HG03558 (cell line): ENCODE measurements at regions not wholly inside any gene's neighbourhood (a gene's known extent, or its start where the extent isn't known, plus 50 kb on each side); places are given as distances from the start of the nearest gene placed in this dataset.
"Not testable (repeated sequence)": the region's sequence is repeated elsewhere in the genome, so short reads cannot be mapped to it uniquely, and the experiment has no call there.

Experiments used
- ATAC-seq: cut with Tn5 transposase; IDR thresholded peaks from one replicate; pipeline ENCODE4 v1.9.1; 2021; ENCODE audit warnings: moderate number of reproducible peaks; ENCODE audit not compliant: unreplicated experiment; ENCODE audit errors: extremely low read depth

DNA sequence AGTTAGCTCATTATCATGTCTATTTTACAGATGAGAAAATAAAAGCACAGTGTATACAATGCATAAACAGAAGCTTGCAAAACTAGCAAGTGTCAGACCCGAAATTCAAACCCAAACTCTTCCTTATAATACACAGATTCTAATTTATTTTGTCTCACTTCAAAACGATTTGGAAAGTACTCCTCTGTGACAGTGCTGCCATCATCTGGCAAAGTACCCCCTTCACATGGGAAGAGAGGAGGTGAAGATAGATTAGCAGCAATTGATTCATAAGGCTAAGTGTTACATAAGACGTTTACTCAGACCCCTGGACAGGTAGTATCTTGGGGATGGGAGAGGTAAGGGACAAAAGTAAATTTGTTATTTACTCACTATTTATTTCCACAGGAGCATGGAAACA is 744.0 kb upstream of the SGO1 start:
- ATAC-seq: no peak

DNA sequence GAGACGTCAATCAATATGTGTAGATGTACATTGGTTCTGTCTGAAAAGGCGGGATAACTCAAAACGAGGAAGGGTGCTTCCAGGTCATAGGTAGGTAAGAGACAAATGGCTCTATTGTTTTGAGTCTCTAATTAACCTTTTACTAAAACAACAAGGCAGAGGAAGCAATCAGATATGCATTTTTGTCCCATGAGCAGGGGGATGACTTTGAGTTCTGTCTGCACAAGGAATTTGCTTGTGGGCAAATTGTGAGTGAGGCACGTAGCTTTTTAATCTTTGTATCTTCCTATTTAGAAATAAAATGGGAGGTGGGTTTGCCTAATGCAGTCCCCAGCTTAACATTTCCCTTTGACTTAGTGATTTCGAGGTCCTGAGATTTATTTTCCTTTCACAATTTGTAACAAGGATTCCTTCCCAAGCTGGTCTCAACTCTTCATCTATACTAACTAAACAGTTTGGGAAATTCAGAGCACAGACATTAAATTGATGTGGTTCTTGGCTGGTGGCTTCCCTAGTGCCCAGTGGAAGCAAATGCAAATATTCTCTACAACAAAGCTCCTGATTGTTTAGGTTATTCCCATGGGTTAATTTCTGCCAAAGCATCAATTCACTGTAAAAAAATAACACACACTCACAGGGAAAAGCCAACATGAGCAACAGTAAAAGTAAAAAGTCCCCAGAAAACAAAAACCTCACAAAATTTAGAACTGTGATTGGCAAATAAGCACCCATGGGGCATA is 738.8 kb upstream of the SGO1 start:
- ATAC-seq: no peak

DNA sequence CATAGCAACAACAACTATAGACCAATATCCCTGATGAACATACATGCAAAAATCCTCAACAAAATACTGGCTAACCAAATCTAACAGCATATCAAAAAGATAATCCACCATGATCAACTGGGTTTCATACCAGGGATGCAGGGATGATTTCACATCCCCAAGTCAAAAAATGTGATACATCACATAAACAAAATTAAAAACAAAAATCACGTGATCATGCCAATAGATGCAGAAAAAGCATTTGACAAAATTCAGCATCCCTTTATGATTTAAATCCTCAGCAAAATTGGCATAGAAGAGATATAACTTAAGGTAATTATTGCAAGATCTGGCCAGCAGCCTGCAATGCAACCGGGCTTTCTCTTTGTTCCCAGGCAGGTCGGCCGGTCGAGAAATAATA is 735.1 kb upstream of the SGO1 start:
- not testable (repeated sequence) for ATAC-seq

DNA sequence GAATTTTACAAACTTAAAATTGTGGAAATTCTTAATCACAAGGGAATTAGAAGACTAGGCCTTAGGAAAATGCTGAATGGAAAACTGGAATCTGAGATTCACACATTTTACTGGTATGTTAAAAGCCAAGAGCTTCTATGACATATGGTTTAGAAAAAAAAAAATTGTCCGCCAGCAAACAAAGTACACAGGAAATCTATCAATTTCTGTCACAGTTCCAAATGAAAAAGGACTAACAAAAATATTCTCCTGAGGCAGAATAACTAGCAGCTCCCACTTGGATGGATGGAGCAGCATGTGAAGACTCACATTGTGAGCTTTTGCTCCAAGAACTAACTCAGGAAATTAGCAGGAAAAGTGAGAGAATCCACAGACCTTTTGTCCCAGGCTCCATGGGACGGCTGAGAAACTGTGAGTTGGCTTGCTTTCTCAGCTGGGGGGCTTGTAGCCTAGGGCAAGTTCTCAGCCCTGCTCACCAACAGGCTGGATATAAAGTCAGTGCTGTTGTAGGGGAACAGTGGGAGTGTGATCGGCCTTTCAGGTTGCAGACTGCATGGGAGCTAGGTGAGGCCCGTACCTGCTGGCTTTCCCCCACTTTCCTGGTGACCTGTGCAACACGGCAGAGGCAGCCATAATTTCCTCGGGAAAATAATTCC is 731.1 kb upstream of the SGO1 start:
- no peak for ATAC-seq

DNA sequence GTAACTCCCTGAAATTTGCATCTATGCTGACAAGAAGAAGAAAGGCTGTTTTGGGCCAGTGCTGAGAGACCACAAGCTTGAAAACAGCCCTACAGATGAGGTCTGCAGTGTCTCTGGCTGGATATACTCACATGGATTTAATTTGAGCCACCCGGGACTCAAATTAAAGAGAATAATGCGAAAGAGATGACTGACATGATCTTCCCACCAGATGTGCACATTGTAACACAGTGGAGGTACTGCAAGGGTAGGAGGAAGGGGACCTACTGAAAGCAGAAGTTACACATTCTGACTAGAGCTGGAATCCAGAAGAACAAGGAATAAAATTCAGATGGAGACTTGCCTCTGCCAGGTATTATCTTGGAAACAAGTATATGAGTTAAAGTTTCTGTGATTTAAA is 728.3 kb upstream of the SGO1 start:
- no peak for ATAC-seq

DNA sequence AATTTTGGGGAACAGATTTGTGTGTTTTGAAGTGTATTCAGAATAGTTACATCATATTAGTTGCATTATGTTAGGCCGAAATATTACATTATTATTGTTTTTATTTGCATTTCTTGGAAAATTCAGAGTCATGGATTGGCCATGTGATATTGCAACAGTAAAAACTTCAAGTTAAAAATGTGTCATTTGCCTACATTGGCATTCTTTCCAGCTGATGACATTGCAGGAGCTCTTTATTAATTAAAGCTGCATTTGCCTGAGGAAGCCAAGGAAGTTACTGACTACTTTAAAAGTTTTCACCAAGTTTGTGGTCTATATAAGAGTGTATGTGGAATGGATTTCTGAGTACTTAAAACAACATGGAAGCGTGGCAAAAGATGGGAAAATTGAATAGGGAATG is 726.4 kb upstream of the SGO1 start:
- no peak for ATAC-seq

DNA sequence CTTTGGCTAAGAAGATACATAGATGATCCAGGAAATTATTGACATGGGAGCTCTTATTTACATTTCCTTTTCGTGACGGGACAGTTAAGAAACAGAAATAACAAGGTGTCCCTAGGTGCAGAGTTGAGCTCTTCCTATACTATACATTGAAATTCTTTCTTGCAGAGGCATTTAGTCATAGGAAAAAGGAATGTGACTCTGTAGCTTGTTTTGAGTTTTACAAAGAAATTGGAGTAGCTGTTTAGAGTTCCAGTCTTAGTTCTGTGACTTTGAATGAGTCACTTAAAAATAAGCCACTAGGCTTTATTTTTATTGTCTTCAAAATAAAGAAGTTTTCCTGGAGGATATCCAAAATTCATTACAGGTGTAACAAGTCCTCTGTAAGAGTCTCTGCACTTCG is 723.5 kb upstream of the SGO1 start:
- ATAC-seq: no peak

DNA sequence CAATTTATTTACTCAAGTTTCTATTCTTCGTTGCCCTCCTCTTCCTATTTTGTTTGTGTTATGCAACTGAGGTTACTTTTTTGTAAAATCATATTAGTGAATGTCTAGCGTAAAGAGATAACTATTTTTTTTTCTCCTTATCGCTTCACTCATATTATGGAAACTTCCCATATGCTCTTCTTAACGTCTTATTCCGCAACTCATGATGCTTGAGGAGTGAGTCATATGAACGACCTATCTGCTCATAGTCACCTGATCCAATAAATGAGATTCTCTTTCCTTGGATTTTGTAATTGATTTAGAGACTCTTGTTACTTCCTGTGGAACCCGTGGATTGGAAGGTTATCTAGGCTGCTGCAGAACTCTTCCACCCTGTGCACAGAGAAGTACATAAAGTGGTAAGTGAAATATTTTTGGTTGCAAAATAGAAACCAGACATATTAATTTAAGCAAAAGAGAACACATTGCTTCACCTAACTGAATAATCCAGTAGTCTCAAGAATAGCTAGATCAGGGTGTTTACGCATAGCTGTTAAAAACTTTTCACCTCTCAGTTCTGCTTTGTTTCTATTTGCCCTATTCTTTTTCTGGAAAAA is 719.3 kb upstream of the SGO1 start:
- ATAC-seq: no peak

DNA sequence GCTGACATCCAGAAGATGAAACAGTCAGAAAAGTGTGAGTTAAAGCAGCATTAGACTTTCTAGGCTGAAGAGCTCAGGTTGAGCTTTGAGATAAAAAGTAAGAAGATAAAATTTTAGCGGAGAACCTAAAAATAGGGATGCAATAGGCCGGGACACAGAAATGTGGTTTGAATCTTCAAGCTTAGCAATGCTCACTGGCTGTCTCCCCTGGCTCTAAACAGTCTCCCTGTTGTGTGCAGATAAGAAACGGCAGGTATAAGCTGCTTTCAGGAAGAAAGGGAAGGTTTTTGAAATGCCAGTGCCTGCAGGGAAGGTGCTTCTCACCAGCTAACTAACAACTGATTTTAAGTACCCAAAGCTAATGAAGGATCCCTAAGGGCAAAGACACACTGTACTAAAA is 718.7 kb upstream of the SGO1 start:
- ATAC-seq: no peak

DNA sequence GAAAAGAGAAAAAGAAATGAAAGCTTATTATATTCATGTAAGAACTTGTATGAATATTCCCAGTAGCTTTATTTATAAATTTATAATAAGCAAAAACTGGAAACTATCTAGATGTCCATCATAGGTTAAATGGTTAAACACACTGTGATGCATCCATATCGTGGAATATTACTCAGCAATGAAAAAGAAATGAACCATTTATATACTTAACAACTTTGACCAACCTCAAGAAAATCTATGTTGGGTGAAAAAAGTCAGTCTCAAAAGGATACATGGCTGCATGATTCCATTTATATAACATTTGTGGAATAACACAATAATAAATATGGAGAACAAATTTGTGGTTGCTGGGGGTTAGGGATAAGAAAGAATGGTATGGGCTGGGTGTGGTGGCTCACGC is 713.0 kb upstream of the SGO1 start:
- no peak for ATAC-seq

DNA sequence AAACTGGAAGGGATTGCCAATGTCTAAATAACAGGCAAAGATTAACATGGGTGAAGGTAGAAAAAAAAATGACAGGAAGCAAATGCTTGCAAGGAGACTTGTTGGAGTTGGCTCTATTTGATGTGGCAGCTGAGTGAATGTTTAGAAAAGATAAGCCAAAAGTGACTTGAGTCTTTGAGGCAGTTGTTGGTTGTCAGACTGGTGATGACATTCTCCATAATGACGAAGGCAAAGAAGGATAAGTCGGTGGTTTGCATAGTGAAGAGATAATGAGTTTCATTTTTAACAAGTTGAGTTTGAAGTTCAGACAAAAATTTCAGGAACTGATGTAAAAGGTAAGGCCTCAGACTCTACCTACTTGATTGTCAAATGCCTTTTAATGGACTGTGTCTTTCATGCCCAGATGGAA is 704.1 kb upstream of the SGO1 start:
- ATAC-seq: no peak

DNA sequence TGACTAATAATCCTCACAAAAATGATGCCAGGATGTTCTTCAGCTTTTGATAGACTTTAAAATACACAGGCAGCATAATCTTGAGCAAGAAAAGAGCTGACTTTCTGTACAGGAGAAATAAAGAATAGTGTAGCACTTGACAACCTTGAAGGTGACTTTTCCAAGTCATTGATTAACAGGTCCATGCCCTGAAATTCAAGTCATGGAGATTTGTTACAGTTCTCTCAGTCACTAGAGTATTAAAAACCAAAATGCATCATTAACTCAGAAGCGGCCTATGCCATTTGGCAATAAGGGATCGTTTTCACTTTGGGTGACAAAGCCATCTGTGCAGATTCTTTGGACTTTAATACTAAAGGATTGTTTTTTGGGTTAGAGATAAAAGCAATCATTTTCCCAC is 692.7 kb upstream of the SGO1 start:
- ATAC-seq: no peak

DNA sequence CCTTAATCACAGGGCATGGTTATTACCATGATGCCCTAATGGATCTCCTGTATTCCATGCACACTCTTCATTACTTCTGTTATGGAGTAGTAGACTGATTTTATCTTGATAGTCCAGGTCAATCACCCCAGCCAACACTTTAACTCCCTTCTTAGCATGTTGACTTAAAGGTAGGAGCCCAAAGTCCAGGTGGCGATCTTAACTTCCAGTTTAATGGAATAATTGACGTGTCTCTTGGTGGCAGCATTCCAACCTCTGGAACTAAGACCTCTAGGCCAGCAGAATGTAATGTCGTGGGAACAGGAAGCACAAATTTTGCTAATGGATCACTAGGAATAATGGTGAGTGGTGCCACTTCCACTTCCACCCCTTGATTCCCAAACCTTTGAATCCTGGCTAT is 687.2 kb upstream of the SGO1 start:
- ATAC-seq: no peak

DNA sequence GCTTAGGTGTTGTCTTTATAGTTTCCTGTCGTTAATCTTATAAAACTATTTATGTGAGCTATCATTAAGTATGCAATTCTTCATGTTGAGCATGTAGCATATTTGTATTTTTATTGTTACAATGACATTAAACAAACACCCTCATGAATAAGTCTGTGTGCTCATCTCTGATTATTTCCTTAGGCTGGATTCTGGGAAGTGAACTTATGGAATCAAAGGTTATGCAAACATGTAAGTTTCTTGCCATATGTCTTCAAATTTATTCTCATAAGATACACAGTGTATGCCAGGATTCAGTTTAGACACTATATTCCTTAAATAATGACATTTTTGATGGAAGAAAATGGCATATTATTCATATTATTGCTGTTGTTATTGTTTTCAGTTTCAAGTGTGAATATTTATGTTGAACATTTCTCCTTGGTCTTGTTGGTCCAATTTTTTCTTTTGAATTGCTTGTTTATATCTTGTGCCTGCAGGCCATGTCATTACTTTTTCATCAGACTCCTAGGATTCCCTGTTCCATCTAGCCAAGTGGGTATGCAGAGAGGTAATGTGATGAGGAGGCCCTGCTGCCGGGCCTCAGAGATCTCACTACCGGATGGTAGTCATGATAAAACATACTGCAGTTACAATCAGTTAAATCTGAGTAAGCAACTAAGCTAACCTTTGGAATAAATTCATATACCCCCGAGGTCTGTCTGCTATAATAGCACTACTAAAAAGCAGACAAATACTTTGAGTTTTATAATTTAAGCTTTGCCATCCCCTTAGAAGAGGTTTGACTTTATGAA is 684.3 kb upstream of the SGO1 start:
- ATAC-seq: no peak

DNA sequence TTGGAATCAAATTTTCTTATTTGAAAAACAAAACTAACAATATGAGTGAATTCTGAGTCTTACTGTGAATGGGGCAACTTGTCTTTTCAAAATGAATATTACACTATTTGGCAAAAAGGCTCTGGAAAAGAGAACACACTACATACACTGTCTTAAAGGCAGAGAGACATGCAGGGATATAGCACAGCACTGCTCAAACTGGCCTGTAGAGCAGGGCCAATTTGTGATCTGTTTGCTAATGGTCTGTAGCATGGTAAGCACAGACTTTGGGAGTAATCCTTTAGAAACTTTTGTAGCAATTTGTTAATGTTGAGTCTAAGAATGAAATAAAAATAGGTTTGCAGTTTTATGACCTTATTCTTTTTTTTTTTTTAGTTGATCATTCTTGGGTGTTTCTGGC is 679.8 kb upstream of the SGO1 start:
- no peak for ATAC-seq

DNA sequence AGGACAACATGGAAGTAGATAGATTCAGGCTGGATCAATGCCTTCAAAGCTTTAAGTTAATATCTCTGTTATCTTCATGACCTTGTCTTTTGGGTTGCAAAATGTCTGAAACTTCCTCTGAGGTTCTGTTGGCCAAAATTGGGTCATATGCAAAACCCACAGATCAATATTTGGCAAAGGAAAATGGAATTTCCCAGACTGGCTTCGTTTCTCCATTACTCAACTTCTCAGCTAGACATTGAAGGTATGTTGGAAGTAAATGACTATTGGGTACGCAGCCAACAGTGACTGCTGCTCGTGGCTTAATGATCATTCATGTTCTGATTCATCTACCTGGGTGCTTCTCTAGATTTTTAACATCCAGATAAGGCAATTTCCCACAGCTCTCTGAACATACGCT is 675.4 kb upstream of the SGO1 start:
- no peak for ATAC-seq

DNA sequence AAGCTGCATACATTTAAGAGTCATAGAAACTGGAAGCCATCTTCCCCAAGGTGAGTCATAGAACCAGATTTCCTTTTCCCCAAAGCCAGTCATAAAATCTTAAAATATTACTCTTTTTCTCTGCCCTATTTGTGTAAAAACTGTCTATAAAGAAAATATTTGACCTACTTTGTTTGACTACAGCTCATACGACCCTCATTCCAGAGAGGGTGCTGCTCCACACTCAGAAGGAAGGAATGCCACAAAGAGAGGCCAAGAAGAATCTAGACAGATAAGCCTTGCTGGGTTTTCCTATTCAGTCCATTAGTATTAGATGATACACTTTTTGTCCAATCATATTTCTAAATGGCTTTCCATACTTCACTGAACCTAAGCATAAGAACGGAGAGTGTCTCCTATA is 671.6 kb upstream of the SGO1 start:
- no peak for ATAC-seq

DNA sequence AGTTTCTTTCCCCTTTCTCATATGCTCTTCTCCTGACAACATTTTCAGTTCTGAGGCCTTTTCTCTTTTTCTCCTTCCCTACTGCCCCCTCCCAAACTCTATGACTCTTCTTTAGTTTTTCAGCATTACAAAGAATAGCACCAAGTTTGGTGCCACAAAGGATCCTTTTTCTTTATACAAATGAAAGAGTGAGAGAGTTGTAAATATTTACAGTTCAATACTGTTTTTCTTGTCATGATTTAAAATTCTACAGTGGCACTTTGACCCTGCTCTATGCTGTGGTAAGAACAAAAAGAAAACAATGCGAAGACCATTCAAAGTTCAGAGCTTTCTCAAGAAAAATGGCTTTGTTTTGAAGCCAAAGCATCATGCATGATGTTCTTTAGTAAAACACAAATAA is 667.9 kb upstream of the SGO1 start:
- ATAC-seq: no peak

DNA sequence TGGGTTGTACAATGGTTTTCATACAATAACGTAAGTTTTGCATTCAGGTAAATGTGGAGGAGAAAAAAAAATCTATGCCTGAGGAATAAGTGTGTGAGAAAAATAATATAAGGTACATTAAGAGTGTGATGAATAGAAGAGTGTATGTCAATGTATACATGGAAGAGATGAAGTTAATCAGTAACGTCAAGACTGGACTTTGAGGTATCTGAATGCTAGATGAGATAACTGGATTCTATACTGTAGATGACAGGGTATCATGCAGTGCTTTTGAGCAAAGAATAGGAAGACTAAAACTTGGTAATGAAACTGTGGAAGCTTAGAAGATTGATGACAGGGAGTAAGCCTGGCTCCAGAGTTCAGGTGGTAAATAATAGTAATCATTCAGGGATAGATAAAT is 666.7 kb upstream of the SGO1 start:
- no peak for ATAC-seq

DNA sequence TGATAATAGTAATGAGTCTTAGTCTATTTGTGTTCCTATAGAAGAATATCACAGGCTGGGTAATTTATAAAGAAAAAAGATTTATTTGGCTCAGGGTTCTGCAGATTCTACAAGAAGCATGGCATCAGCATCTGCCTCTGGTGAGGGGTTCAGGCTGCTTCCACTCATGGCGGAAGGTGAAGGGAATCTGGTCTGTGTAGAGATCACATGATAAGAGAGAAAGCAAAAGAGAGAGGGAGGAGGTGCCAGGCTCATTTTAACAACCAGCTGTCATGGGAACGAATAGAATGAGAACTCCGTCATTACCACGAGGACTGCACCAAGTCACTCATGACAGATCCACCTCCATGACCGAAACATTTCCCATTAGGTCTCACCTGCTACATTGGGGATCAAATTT is 664.0 kb upstream of the SGO1 start:
- ATAC-seq: no peak

DNA sequence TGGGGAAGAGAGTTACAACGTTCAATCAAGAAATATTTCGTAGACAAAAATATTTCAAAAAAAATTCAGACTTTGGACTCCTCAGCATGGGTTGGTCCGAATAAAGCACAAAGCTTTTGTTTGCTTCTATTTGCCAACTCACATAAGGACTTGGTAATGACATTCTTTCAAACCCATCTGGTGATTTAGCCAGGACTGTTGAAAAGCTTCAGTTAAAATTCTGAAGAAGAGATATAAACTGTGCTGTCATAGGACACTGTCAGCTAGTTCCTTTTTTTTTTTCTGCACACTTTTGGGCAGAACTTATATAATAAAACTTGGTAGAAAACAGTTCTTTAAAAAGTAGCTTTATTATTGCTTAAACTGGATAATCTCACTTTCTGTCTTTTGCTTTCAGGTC is 660.8 kb upstream of the SGO1 start:
- ATAC-seq: no peak
